ENCODE measurements at regions not wholly inside any gene's neighbourhood (a gene's known extent, or its start where the extent isn't known, plus 50 kb on each side); places are given as distances from the start of the nearest gene placed in this dataset.

DNA sequence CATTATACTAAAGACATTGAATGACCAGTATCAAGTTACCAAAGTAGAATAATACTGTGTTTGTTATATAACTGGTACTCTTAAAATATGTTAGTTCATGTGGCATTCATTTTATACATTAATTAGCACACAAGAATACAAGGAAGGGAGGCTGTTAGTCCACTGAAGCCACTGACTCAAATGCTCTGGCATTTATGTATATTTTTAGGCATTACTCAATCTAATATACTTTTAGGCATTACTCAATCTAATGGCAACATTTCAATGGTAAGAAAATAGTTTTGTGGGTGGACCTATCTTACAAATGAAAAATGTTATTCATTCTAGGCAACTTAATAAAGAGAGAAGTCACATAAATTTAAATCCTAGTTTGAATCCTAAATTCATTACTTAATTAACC is 874.4 kb upstream of the USP15 start:
- no peaks in the 10 kb centered on the region for H3K9me3 ChIP-seq (ENCODE audit: low read depth)
- no peaks in the 10 kb centered on the region for H3K4me1 ChIP-seq
- H3K36me3 ChIP-seq, result no peaks in the 10 kb centered on the region
- no peaks in the 10 kb centered on the region for H3K27me3 ChIP-seq
- no peak for DNase-seq (ENCODE audit: low spot score)
- H3K9me3 Mint-ChIP-seq, result peaks cover 14% of the 10 kb centered on the region
- no peak overlapping the region for H3K9ac ChIP-seq
- H3K4me3 Mint-ChIP-seq, result no peak overlapping the region
- H3K27me3 Mint-ChIP-seq (ENCODE audit: insufficient read depth, low read depth), result no peaks in the 10 kb centered on the region
- no peaks in the 10 kb centered on the region for H4K20me1 ChIP-seq (ENCODE audit: low read depth)
- TF ChIP-seq EZH2phosphoT487 (IDR thresholded peaks at IDR 0.05) (no peak), EZH2 (IDR thresholded peaks at IDR 0.05) (no peak)
- TF ChIP-seq, protein P1, sequence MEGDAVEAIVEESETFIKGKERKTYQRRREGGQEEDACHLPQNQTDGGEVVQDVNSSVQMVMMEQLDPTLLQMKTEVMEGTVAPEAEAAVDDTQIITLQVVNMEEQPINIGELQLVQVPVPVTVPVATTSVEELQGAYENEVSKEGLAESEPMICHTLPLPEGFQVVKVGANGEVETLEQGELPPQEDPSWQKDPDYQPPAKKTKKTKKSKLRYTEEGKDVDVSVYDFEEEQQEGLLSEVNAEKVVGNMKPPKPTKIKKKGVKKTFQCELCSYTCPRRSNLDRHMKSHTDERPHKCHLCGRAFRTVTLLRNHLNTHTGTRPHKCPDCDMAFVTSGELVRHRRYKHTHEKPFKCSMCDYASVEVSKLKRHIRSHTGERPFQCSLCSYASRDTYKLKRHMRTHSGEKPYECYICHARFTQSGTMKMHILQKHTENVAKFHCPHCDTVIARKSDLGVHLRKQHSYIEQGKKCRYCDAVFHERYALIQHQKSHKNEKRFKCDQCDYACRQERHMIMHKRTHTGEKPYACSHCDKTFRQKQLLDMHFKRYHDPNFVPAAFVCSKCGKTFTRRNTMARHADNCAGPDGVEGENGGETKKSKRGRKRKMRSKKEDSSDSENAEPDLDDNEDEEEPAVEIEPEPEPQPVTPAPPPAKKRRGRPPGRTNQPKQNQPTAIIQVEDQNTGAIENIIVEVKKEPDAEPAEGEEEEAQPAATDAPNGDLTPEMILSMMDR (IDR thresholded peaks at IDR 0.05), result no peak
- H3K4me3 ChIP-seq, result no peak overlapping the region
- H3F3A ChIP-seq (ENCODE audit: low read depth), result no peaks in the 10 kb centered on the region
- no peak overlapping the region for H3K27ac Mint-ChIP-seq
- no peaks in the 10 kb centered on the region for H3K4me1 Mint-ChIP-seq
- H3K79me2 ChIP-seq (ENCODE audit: low read depth), result no peaks in the 10 kb centered on the region
- no peaks in the 10 kb centered on the region for H3K36me3 Mint-ChIP-seq
- H2AFZ ChIP-seq (replicated peaks), result no peak overlapping the region
- H3K4me2 ChIP-seq, result no peak overlapping the region
- H3K27ac ChIP-seq, result no peak overlapping the region

DNA sequence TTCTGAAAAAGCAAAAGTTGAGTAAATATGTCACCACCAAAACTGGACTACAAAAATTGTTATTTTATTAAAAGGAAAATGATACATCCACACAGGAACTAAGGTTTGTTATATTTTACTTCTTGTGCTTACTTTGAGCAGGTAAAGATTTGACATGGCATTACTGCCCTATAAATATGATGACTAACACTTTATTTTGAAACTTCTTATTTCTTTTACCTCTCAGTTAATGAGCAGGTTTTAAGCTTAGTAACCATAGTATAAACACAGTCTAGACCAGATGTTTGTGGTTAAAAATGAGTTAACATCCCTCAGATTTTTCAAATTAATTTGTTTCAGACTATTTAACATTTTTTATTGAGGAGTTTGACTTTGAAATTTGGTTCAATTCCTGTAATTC is 862.5 kb upstream of the USP15 start:
- TF ChIP-seq EZH2 (IDR thresholded peaks at IDR 0.05) (no peak), EZH2phosphoT487 (IDR thresholded peaks at IDR 0.05) (no peak)
- TF ChIP-seq, protein P1 (IDR thresholded peaks at IDR 0.05), result no peak
- no peaks in the 10 kb centered on the region for H3K4me1 ChIP-seq

DNA sequence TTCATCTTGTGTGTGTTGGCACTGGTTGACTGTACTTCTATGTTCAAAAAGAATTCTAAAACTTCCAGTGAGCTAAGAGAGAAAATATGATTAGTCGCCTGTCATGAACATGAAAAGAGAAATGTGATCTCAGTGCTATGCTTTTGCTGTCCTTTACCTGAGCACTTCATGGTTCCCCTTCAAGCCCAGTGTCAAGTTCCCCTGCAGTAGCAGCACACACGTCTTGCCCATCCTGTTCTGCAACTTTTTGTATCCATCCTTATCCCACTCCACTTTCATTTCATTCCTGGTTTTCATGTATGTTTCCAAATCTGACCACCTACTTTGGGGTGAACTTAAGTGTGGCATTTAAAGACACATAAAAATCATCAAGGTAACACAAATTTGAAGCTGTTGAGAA is 848.0 kb upstream of the USP15 start:
- H3K27ac ChIP-seq, result no peak overlapping the region
- Mint-ChIP-seq H3K27ac (no peak overlapping the region), H3K4me3 (no peak overlapping the region), H3K4me1 (no peaks in the 10 kb centered on the region), H3K27me3 (ENCODE audit: insufficient read depth, low read depth) (no peaks in the 10 kb centered on the region), H3K9me3 (no peaks in the 10 kb centered on the region), H3K36me3 (no peaks in the 10 kb centered on the region)
- no peak overlapping the region for H3K9ac ChIP-seq
- no peak overlapping the region for H3K4me3 ChIP-seq
- no peak overlapping the region for H2AFZ ChIP-seq (replicated peaks)
- H3K4me1 ChIP-seq, result no peaks in the 10 kb centered on the region
- TF ChIP-seq EZH2 (IDR thresholded peaks at IDR 0.05) (no peak), EZH2phosphoT487 (IDR thresholded peaks at IDR 0.05) (no peak)
- TF ChIP-seq, protein P1 (IDR thresholded peaks at IDR 0.05), result no peak
- no peaks in the 10 kb centered on the region for H3K9me3 ChIP-seq (ENCODE audit: low read depth)
- H3K27me3 ChIP-seq, result no peaks in the 10 kb centered on the region
- no peaks in the 10 kb centered on the region for H3K79me2 ChIP-seq (ENCODE audit: low read depth)
- H3K4me2 ChIP-seq, result no peak overlapping the region
- DNase-seq (ENCODE audit: low spot score), result no peak
- no peaks in the 10 kb centered on the region for H4K20me1 ChIP-seq (ENCODE audit: low read depth)
- no peaks in the 10 kb centered on the region for H3K36me3 ChIP-seq
- H3F3A ChIP-seq (ENCODE audit: low read depth), result no peaks in the 10 kb centered on the region

More for the DNA sequence above, 862.5 kb upstream of the USP15 start:
- DNase-seq (ENCODE audit: low spot score), result no peak
- H3K9me3 ChIP-seq (ENCODE audit: low read depth), result no peaks in the 10 kb centered on the region
- H4K20me1 ChIP-seq (ENCODE audit: low read depth), result no peaks in the 10 kb centered on the region
- H3K4me3 ChIP-seq, result no peak overlapping the region
- Mint-ChIP-seq H3K27me3 (ENCODE audit: insufficient read depth, low read depth) (no peaks in the 10 kb centered on the region), H3K4me3 (no peak overlapping the region), H3K9me3 (no peaks in the 10 kb centered on the region), H3K27ac (no peak overlapping the region), H3K4me1 (no peaks in the 10 kb centered on the region), H3K36me3 (no peaks in the 10 kb centered on the region)
- no peaks in the 10 kb centered on the region for H3K27me3 ChIP-seq
- H3K36me3 ChIP-seq, result no peaks in the 10 kb centered on the region
- no peaks in the 10 kb centered on the region for H3K79me2 ChIP-seq (ENCODE audit: low read depth)
- no peak overlapping the region for H2AFZ ChIP-seq (replicated peaks)
- no peak overlapping the region for H3K4me2 ChIP-seq
- no peaks in the 10 kb centered on the region for H3F3A ChIP-seq (ENCODE audit: low read depth)
- H3K27ac ChIP-seq, result no peak overlapping the region
- no peak overlapping the region for H3K9ac ChIP-seq
